ENCODE measurements at regions not wholly inside any gene's neighbourhood (a gene's known extent, or its start where the extent isn't known, plus 50 kb on each side); places are given as distances from the start of the nearest gene placed in this dataset.

DNA sequence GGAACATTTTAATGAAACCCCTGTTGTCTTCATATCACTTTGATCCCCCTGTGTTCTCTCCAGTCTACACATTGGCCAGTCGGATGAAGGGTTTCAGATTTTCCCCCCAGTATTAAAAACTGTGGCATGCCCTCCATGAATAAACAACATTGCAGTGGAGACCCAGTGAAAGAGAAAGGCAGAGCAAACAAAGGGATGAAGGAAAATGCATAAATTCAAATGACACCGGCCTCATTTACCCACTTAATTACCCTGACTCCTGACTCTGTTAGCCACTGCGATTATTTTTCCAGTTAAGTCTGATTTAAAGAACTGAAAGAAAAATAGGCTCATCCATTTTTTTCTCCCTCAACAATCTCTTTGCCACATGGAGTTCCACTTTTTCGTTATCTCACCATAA, 569.2 kb downstream of the TFAP2B start:
- no peak for TF ChIP-seq CHD2 (IDR thresholded peaks at IDR 0.05; ENCODE audit: borderline replicate concordance, low read depth, low read length)
- TF ChIP-seq, protein P1, sequence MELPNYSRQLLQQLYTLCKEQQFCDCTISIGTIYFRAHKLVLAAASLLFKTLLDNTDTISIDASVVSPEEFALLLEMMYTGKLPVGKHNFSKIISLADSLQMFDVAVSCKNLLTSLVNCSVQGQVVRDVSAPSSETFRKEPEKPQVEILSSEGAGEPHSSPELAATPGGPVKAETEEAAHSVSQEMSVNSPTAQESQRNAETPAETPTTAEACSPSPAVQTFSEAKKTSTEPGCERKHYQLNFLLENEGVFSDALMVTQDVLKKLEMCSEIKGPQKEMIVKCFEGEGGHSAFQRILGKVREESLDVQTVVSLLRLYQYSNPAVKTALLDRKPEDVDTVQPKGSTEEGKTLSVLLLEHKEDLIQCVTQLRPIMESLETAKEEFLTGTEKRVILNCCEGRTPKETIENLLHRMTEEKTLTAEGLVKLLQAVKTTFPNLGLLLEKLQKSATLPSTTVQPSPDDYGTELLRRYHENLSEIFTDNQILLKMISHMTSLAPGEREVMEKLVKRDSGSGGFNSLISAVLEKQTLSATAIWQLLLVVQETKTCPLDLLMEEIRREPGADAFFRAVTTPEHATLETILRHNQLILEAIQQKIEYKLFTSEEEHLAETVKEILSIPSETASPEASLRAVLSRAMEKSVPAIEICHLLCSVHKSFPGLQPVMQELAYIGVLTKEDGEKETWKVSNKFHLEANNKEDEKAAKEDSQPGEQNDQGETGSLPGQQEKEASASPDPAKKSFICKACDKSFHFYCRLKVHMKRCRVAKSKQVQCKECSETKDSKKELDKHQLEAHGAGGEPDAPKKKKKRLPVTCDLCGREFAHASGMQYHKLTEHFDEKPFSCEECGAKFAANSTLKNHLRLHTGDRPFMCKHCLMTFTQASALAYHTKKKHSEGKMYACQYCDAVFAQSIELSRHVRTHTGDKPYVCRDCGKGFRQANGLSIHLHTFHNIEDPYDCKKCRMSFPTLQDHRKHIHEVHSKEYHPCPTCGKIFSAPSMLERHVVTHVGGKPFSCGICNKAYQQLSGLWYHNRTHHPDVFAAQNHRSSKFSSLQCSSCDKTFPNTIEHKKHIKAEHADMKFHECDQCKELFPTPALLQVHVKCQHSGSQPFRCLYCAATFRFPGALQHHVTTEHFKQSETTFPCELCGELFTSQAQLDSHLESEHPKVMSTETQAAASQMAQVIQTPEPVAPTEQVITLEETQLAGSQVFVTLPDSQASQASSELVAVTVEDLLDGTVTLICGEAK (IDR thresholded peaks at IDR 0.05; ENCODE audit: borderline replicate concordance): no peak
- Histone ChIP-seq H3K4me1 (ENCODE audit: control insufficient read depth, insufficient read depth, low read length) (no peaks in the 10 kb centered on the region), H3K36me3 (ENCODE audit: control insufficient read depth in 2 of 2, insufficient read depth in 2 of 2, low read length in 1 of 2) (no peaks in the 10 kb centered on the region), H3K79me2 (ENCODE audit: control insufficient read depth, insufficient read depth, low read length) (no peaks in the 10 kb centered on the region), H3K9ac (ENCODE audit: control insufficient read depth, insufficient read depth, low read length) (no peak overlapping the region), H3K4me3 (no peak overlapping the region), H3K9me3 (replicated peaks; ENCODE audit: control insufficient read depth, insufficient read depth, low read length) (no peaks in the 10 kb centered on the region; the same call in 2 of the 3 replicates), H3K27me3 (replicated peaks in 1 of 2; ENCODE audit: control insufficient read depth in 2 of 2, insufficient read depth in 2 of 2, low read length in 1 of 2) (no peaks in the 10 kb centered on the region), H2AFZ (ENCODE audit: control insufficient read depth, low read depth, low read length) (no peak overlapping the region), H4K20me1 (ENCODE audit: control insufficient read depth, insufficient read depth) (no peaks in the 10 kb centered on the region), H3K4me2 (ENCODE audit: control insufficient read depth, insufficient read depth) (no peak overlapping the region), H3K27ac (ENCODE audit: control insufficient read depth, insufficient read depth) (no peak overlapping the region)
- ChIA-PET POLR2A (no interaction called here), SMC1A (ENCODE audit: uncharacterized antibody, unreplicated experiment) (interaction anchor here (1.4 kb wide), 1 partner anchor 19 kb away, joined by 5 read pairs; no protein-coding TSS in a partner anchor), RAD21 (ENCODE audit: unreplicated experiment) (no interaction called here), CTCF (no interaction called here)
- whole genome bisulfite sequencing (ENCODE audit: insufficient coverage, insufficient replicate concordance, low lambda C conversion rate, missing lambda C conversion rate): 52% methylated on average over 4 of the region's 4 CpGs
- BruUV-seq (replicated peaks): no TSS peak
- FAIRE-seq (no peak), DNase-seq (ENCODE audit: low read depth, low spot score) (no peak), ATAC-seq (no peak)
- in situ Hi-C loops (cut with MboI) (no loop called here), intact Hi-C loops (cut with micrococcal nuclease; ENCODE audit: unreplicated experiment) (no loop called here)

DNA sequence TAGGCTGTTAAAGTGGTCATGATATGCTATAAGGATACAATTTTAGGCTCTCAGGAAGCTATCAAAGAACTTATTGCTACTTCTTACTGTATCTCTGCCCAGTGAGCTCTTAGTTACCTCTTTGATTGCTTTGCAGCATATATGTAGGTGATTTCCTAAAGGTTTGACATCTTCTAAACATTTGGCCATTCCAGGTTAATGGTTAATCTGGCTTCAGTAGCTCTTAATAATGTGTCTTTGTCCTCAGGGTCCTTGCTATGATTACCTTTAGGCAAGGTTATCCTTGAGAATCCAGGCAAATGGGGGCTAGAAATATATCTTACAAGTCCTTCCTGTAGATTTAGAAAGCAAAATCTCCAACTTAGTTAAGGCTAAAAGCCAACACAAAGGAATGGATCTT, 575.4 kb downstream of the TFAP2B start:
- SMC1A ChIA-PET (ENCODE audit: uncharacterized antibody, unreplicated experiment): no interaction called here
- POLR2A ChIA-PET: no interaction called here
- H4K20me1 ChIP-seq (ENCODE audit: control insufficient read depth, insufficient read depth): no peaks in the 10 kb centered on the region
- TF ChIP-seq CHD4 (IDR thresholded peaks at IDR 0.05) (no peak), BCL11A (IDR thresholded peaks at IDR 0.05; ENCODE audit: low read depth, low read length) (no peak), GABPA (IDR thresholded peaks at IDR 0.05; ENCODE audit: low read depth) (no peak), MXI1 (IDR thresholded peaks at IDR 0.05; ENCODE audit: low read depth, low read length) (no peak), HCFC1 (IDR thresholded peaks at IDR 0.05; ENCODE audit: low read length) (no peak), NR2C1 (IDR thresholded peaks at IDR 0.05) (no peak), BHLHE40 (IDR thresholded peaks at IDR 0.05; ENCODE audit: borderline replicate concordance in 1 of 2, low read depth in 2 of 2, low read length in 1 of 2) (no peak)
- TF ChIP-seq, protein P2, sequence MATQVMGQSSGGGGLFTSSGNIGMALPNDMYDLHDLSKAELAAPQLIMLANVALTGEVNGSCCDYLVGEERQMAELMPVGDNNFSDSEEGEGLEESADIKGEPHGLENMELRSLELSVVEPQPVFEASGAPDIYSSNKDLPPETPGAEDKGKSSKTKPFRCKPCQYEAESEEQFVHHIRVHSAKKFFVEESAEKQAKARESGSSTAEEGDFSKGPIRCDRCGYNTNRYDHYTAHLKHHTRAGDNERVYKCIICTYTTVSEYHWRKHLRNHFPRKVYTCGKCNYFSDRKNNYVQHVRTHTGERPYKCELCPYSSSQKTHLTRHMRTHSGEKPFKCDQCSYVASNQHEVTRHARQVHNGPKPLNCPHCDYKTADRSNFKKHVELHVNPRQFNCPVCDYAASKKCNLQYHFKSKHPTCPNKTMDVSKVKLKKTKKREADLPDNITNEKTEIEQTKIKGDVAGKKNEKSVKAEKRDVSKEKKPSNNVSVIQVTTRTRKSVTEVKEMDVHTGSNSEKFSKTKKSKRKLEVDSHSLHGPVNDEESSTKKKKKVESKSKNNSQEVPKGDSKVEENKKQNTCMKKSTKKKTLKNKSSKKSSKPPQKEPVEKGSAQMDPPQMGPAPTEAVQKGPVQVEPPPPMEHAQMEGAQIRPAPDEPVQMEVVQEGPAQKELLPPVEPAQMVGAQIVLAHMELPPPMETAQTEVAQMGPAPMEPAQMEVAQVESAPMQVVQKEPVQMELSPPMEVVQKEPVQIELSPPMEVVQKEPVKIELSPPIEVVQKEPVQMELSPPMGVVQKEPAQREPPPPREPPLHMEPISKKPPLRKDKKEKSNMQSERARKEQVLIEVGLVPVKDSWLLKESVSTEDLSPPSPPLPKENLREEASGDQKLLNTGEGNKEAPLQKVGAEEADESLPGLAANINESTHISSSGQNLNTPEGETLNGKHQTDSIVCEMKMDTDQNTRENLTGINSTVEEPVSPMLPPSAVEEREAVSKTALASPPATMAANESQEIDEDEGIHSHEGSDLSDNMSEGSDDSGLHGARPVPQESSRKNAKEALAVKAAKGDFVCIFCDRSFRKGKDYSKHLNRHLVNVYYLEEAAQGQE (IDR thresholded peaks at IDR 0.05; ENCODE audit: low read depth, low read length): no peak

More for the DNA sequence above, 575.4 kb downstream of the TFAP2B start:
- H3K4me1 ChIP-seq (ENCODE audit: control insufficient read depth, insufficient read depth, low read length): no peaks in the 10 kb centered on the region
- no peaks in the 10 kb centered on the region for H3K36me3 ChIP-seq (ENCODE audit: control insufficient read depth in 2 of 2, insufficient read depth in 2 of 2, low read length in 1 of 2)
- in situ Hi-C loops (cut with MboI): no loop called here
- H3K27ac ChIP-seq (ENCODE audit: control insufficient read depth, insufficient read depth): no peak overlapping the region
- no peak overlapping the region for H2AFZ ChIP-seq (ENCODE audit: control insufficient read depth, low read depth, low read length)
- no peak overlapping the region for H3K4me3 ChIP-seq
- DNase-seq (ENCODE audit: low read depth, low spot score): no peak
- H3K9me3 ChIP-seq (replicated peaks; ENCODE audit: control insufficient read depth, insufficient read depth, low read length): no peaks in the 10 kb centered on the region
- H3K9ac ChIP-seq (ENCODE audit: control insufficient read depth, insufficient read depth, low read length): no peak overlapping the region
- H3K4me2 ChIP-seq (ENCODE audit: control insufficient read depth, insufficient read depth): no peak overlapping the region
- intact Hi-C loops (cut with micrococcal nuclease; ENCODE audit: unreplicated experiment): no loop called here
- no TSS peak for BruUV-seq (replicated peaks)
- ChIA-PET CTCF (interaction anchor here (1.4 kb wide), 1 partner anchor 16 kb away, joined by 4 read pairs; no protein-coding TSS in a partner anchor), RAD21 (ENCODE audit: unreplicated experiment) (no interaction called here)
- ATAC-seq: no peak
- FAIRE-seq: no peak
- no peaks in the 10 kb centered on the region for H3K27me3 ChIP-seq (replicated peaks in 1 of 2; ENCODE audit: control insufficient read depth in 2 of 2, insufficient read depth in 2 of 2, low read length in 1 of 2)
- H3K79me2 ChIP-seq (ENCODE audit: control insufficient read depth, insufficient read depth, low read length): no peaks in the 10 kb centered on the region

All from GM12878 (cell line).